ENCODE measurements at regions not wholly inside any gene's neighbourhood (a gene's known extent, or its start where the extent isn't known, plus 50 kb on each side); places are given as distances from the start of the nearest gene placed in this dataset.

DNA sequence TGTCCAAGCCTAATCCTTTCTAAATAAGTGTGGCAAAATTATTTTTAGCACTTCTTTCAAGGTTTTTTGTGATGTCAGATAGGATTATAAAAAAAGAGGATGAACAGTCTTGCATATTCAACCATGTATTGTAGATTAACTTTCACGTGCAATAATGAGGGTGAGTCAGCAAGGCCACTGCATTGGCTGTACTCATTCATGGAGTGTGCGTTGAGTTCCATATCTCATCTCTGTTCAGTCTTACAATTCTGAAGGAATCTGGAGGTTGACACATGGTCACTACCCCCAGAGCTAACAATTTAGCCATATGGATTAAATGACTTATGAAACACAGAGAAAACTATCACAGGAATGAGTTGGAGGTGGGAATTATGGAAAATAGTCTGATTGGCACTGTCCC is 810.5 kb downstream of the SLC4A3 start:
- no peak for DNase-seq (ENCODE audit: low read depth)

GRCh38 chr2:220440731-220441130 is 813.3 kb downstream of the SLC4A3 start:
- DNase-seq (ENCODE audit: low read depth), result no peak

GRCh38 chr2:220441404-220441803 is 814.0 kb downstream of the SLC4A3 start:
- no peak for DNase-seq (ENCODE audit: low read depth)

DNA sequence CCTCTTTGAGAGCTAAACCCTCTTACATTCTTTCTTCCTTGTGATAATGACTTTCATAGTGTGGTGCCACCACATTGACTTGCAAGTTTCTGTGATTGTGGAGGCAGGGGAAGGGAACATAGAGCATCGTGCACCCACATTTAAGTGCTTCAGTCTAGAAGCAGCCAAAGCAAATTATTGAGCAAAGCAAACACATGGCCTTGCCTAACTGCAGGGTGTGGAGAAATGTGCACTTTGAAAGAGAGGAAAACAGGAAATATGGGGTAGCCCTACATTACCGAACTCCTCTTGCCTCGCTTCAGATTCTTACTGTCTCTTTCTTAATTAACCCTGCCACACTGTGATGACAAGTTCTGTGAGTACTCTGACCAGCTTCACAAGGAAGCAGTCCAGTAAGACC is 814.6 kb downstream of the SLC4A3 start:
- no peak for DNase-seq (ENCODE audit: low read depth)

DNA sequence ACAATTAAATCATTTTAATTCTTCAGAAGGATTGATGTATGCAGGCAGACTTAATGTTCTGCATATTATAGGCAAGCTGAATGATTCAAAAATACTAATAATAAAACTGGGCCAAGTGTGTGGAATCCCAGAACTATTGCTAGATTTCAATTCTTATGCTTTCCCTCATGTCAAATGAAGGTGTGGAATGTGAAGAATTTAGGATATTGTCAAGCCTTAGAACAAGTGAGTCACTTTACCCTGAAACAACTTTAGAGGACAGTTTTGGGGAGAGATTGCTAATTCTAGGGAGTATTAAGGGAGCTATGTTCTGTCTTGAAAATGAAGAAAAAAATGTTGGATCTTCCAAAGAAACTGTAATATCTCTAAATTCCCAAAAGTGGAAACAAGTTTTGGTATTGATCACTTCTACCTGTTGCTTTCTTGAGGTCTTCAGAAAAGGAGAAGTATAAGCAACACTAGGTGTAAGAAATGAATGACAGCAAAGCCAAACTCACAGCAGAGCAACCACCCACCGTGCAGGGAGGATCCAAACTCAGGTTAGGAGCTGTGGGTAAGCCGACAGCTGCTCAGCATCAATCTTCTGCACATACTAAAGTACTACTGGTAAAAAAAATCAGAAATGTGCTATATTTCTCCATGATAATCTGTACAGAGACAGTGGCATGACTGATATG is 818.1 kb downstream of the SLC4A3 start:
- DNase-seq (ENCODE audit: low read depth), result no peak

GRCh38 chr2:220446106-220446712 is 818.8 kb downstream of the SLC4A3 start:
- DNase-seq (ENCODE audit: low read depth), result no peak

- DNase-seq (ENCODE audit: low read depth), result no peak
Observed at GRCh38 chr2:220450846-220451245, 823.4 kb downstream of the SLC4A3 start.

GRCh38 chr2:220451438-220451837 is 824.0 kb downstream of the SLC4A3 start:
- DNase-seq (ENCODE audit: low read depth), result no peak

GRCh38 chr2:220452561-220452960 is 825.1 kb downstream of the SLC4A3 start:
- no peak for DNase-seq (ENCODE audit: low read depth)

DNA sequence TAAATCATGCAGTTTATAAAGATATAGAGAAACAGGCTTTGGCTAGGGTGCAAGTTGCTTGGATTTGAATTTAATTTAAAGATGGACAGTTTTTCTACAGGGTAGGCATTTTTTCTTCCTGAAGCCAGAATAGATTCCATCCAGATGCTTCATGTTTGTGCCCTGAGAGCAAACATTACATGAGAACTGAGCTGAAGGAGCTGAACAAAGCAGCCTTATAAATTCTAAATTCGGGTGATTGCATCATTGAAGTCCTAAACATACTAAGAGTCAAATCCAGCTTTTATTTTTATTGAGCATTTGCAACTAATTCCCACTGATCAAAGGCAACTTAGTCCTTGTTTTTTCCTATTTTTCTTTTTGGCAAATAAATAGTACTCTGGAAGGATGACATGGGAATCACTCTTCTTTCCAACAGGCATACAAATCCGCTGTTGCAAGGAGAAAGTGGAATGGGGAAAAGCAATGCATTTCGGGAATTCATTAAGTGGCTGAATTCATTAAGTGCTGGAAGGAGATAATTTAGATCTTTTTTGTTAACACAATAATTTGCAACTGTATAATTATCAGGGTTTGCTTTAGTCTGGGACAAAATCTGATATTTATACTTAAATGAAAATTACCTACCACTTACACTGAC is 828.0 kb downstream of the SLC4A3 start:
- DNase-seq (ENCODE audit: low read depth), result no peak

DNA sequence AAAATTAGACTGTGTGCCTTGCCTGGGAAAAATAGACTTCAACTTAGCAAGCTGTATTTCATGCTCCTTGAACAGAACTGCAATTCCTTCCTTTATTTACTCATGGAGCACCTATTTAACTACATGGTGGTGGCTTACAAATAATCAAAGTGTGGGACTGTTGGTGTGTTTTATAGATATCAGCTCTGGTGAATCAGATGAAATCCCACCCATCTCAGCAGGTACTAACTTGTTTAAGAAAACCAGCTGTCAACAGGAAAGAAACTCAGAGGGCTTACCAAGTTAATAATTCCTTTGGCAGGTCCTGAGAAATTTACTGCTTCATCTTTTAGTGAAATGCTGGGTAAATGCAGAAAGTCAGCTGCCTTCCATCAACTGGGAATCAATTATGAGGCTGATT is 830.6 kb downstream of the SLC4A3 start:
- DNase-seq (ENCODE audit: low read depth), result no peak

GRCh38 chr2:220460257-220460985 is 833.0 kb downstream of the SLC4A3 start:
- DNase-seq (ENCODE audit: low read depth), result no peak

- DNase-seq (ENCODE audit: low read depth), result no peak
Observed at GRCh38 chr2:220463876-220464275, 836.4 kb downstream of the SLC4A3 start.

GRCh38 chr2:220465700-220466099 is 838.3 kb downstream of the SLC4A3 start:
- DNase-seq (ENCODE audit: low read depth), result no peak

GRCh38 chr2:220466251-220466691 is 838.8 kb downstream of the SLC4A3 start:
- no peak for DNase-seq (ENCODE audit: low read depth)

DNA sequence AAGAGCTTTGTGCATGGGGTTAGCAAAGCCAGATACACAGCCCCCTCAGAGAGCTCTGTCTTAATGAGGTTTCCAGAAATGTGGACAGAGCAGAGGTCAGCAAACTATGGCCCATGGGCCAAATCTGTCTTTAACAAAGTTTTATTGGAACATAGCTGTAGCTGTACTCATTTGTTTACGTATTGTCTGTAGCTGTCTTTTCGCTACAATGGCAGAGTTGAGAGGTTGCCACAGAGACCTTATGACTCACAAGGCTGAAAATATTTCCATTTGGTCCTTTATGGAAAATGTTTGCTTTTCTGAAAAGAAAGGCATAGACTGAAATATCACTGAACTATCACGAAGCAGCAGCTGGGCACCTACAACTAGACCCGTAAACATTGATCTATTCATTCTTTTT is 841.8 kb downstream of the SLC4A3 start:
- DNase-seq (ENCODE audit: low read depth), result no peak

DNA sequence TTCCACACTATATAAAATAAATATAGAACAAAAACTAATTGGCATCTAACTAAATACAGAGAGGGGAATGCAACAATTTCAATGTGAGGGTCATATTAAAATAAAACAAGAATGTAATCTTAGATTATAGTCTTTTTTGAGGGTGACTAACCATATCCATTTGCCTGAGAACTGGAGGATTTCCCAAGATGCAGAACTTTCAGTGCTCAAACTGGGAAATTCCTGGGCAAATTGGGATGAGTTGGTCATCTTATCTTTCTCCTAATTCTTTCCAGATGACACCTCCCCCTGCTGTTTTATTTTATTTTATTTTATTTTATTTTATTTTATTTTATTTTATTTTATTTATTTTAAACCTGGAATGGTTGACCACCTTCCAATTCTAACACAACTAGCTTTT is 846.2 kb downstream of the SLC4A3 start:
- DNase-seq (ENCODE audit: low read depth), result no peak

DNA sequence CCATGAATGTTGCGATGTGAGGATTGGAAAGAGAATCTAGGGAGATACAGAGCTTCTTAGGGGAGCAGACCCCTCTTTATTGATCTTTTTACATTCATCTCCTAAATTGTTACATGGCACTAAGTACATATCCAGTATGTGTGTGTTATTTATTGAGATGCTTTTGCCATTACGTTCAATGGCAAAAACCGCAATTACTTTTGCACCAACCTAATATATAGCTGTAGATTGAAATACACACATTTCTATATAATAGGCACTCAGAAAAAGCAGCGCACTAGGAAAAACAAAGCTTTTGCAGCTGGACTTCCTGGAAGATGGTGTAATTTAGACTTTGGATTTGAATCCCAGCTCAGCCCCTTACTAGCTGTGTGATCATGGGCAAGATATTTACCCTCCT is 849.4 kb downstream of the SLC4A3 start:
- no peak for DNase-seq (ENCODE audit: low read depth)

GRCh38 chr2:220478305-220479058 is 851.1 kb downstream of the SLC4A3 start:
- DNase-seq (ENCODE audit: low read depth), result no peak

GRCh38 chr2:220482716-220483115 is 855.3 kb downstream of the SLC4A3 start:
- DNase-seq (ENCODE audit: low read depth), result no peak

GRCh38 chr2:220489121-220489520 is 861.7 kb downstream of the SLC4A3 start:
- DNase-seq (ENCODE audit: low read depth), result no peak

DNA sequence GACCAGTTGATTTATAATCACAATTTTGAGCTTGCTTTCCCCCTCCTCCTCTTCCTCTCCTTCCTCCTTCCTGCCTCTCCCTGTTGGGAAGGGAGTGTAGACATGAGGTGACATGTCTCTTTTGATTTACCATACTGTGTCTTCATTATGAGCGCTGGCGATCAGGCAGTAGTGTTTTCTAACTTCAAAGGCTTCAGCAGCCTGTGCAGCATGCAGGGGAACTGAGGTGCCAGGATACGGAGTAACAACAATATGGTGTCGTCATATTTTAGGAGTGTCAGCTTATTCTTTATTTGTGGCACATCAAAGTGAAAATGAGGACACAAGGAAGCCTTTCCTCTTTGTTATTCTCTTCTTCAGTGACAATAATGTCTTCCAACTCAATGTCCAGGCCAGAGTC is 864.2 kb downstream of the SLC4A3 start:
- no peak for DNase-seq (ENCODE audit: low read depth)

Measured in stimulated activated CD8-positive, alpha-beta memory T cell treated with anti-CD3 and anti-CD28 coated beads, Interleukin-12 subunit alpha, Interleukin-12 subunit beta, amount 100 ng/mL, for 1 hour (primary cell).